ENCODE measurements at regions not wholly inside any gene's neighbourhood (a gene's known extent, or its start where the extent isn't known, plus 50 kb on each side); places are given as distances from the start of the nearest gene placed in this dataset.

DNA sequence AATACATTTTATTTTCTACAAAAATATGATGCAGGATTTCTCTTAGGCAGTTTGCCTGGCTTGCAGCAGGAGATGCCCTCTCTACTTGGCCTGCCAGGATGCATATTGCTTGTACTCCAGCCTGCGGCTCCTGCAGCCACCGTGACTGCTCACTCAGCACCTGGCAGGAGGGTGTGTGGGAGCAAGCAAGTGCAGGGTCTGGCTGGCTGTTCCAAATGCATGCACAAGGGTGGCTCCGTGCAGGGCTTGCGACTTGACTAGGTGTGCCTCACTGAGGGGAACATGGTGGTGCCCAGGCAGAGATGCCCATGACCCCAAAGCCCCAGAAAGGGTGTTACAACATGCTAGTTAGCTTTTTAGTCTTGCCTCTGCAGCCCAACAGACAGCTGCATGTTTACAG lies 1240.2 kb upstream of the ALCAM start:
- Mint-ChIP-seq H3K36me3 (ENCODE audit: unreplicated experiment) (peaks cover 9% of the 10 kb centered on the region), H3K4me3 (ENCODE audit: unreplicated experiment) (no peak overlapping the region)
- no peak for DNase-seq

DNA sequence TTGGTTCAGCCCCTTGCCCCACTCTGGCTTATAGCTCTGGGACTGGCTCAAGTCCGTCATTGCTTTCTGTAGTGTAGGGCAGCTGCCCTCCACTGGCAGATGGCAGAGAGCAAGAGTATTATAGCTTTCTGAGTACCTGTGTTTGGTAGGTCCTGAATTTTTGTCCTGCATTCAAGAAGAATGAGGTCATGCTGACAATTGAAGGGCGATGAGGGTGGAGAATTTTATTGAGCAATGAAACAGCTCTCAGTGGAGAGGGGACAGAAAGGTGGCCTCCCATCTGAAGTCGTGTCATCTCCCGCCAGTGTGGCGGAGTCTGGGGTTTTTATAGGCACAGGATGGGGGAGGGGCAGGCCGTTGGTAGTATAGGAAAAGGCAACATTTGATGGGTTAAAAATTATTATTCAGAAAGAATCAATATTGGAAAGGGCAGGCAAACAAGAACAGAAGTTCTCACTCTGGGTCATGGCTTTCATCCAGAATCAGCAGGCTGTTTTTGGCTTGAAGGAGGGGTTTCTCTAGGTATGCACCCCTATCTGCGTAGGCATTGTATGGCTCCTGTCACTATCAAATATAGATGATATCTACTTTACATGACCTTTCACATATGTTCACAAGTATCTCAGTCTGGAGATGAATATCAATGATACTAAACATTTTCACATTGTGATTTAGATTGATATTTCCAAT lies 1239.7 kb upstream of the ALCAM start:
- no peak for DNase-seq
- Mint-ChIP-seq H3K27ac (ENCODE audit: unreplicated experiment) (no peak overlapping the region), H3K36me3 (ENCODE audit: unreplicated experiment) (peaks cover 9% of the 10 kb centered on the region), H3K4me1 (ENCODE audit: low read depth, unreplicated experiment) (no peaks in the 10 kb centered on the region), H3K4me3 (ENCODE audit: unreplicated experiment) (no peak overlapping the region), H3K9me3 (ENCODE audit: unreplicated experiment) (no peaks in the 10 kb centered on the region), H3K27me3 (ENCODE audit: unreplicated experiment) (no peaks in the 10 kb centered on the region)
- TF ChIP-seq, protein P1, sequence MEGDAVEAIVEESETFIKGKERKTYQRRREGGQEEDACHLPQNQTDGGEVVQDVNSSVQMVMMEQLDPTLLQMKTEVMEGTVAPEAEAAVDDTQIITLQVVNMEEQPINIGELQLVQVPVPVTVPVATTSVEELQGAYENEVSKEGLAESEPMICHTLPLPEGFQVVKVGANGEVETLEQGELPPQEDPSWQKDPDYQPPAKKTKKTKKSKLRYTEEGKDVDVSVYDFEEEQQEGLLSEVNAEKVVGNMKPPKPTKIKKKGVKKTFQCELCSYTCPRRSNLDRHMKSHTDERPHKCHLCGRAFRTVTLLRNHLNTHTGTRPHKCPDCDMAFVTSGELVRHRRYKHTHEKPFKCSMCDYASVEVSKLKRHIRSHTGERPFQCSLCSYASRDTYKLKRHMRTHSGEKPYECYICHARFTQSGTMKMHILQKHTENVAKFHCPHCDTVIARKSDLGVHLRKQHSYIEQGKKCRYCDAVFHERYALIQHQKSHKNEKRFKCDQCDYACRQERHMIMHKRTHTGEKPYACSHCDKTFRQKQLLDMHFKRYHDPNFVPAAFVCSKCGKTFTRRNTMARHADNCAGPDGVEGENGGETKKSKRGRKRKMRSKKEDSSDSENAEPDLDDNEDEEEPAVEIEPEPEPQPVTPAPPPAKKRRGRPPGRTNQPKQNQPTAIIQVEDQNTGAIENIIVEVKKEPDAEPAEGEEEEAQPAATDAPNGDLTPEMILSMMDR (IDR thresholded peaks at IDR 0.05; ENCODE audit: partially characterized antibody, unreplicated experiment) = no peak

More for the DNA sequence above, 1240.2 kb upstream of the ALCAM start:
- Mint-ChIP-seq H3K27me3 (ENCODE audit: unreplicated experiment) (no peaks in the 10 kb centered on the region), H3K4me1 (ENCODE audit: low read depth, unreplicated experiment) (no peaks in the 10 kb centered on the region), H3K27ac (ENCODE audit: unreplicated experiment) (no peak overlapping the region), H3K9me3 (ENCODE audit: unreplicated experiment) (no peaks in the 10 kb centered on the region)
- TF ChIP-seq, protein P1 (IDR thresholded peaks at IDR 0.05; ENCODE audit: partially characterized antibody, unreplicated experiment) = no peak

DNA sequence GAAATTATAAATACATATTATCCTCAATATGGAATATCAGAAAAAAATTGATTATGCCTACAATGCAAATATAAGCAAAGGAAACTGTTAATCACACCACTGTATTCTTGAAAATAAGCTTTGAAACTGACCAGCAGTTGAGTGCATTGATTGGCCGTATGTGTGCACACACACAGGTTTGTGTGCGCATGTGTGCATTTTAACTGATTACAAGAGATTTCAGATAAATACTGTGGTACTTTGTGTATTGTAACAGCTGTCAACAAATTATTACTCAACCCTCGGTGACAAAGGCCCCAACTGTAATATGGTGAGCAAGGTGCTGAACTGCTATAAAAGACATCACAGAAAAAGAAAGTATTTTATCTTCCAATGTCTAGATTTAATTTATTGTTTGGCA lies 1238.9 kb upstream of the ALCAM start:
- Mint-ChIP-seq H3K27me3 (ENCODE audit: unreplicated experiment) (no peaks in the 10 kb centered on the region), H3K9me3 (ENCODE audit: unreplicated experiment) (no peaks in the 10 kb centered on the region), H3K4me1 (ENCODE audit: low read depth, unreplicated experiment) (no peaks in the 10 kb centered on the region), H3K27ac (ENCODE audit: unreplicated experiment) (no peak overlapping the region), H3K4me3 (ENCODE audit: unreplicated experiment) (no peak overlapping the region), H3K36me3 (ENCODE audit: unreplicated experiment) (peaks cover 9% of the 10 kb centered on the region)
- no peak for DNase-seq
- TF ChIP-seq, protein P1 (IDR thresholded peaks at IDR 0.05; ENCODE audit: partially characterized antibody, unreplicated experiment) = no peak

DNA sequence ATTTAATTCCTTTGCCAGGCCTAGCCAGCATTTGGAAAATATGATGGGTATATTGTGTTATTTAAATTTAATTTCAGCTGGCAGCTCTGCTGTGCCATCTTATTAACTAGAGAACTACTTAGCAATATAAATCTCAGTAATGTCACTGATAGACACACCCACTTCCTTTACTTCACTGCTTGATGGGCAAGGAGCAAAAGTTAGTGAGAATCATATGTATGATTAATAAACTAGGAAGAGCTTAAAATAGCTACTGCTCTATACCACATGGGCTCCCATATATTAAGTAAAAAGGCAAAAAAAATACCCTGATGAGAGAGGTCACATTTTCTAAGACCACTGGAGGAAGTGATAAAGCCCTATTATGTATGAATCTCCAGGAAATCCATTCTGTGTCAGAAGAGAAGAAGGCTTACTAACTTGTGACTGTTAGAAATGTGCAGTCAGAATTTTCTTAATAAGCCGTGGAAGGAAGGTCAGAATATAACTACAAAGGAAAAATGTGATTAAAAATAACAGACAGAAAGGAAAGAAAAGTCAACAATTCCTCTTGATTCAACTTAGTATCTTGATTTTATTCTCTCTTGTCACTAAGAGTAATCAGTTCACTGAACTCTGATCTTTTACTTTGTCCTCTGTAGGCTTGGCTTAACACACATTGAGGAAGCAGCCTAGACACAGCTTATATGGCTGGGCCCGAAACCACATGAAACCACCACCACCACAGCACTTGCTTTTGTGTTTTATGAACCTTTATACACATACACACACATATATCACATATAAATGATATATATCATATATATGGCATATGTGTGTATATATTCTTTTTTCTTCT lies 1233.9 kb upstream of the ALCAM start:
- DNase-seq = no peak
- TF ChIP-seq, protein P1 (IDR thresholded peaks at IDR 0.05; ENCODE audit: partially characterized antibody, unreplicated experiment) = no peak
- Mint-ChIP-seq H3K27ac (ENCODE audit: unreplicated experiment) (no peak overlapping the region), H3K27me3 (ENCODE audit: unreplicated experiment) (no peaks in the 10 kb centered on the region), H3K4me3 (ENCODE audit: unreplicated experiment) (no peak overlapping the region), H3K4me1 (ENCODE audit: low read depth, unreplicated experiment) (no peaks in the 10 kb centered on the region), H3K36me3 (ENCODE audit: unreplicated experiment) (peaks cover 9% of the 10 kb centered on the region), H3K9me3 (ENCODE audit: unreplicated experiment) (no peaks in the 10 kb centered on the region)

DNA sequence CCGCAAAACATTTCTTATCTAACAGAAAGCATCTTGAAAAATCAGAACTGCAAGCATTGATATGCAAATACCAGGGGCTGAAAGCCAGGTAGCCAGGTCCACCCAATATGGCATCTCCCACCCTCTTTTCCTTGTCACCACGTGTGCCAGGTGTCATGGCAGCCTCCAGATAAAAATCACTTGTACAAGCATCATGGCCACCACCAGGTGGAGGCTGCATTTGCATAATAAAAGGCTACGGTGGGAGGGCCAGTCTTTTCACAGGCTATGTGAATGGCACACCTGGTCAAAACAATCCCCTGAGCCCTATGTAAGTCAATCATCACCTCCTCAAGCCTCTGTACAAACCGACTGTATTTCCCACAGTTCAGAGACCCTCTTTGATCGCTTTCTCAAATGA lies 1233.1 kb upstream of the ALCAM start:
- Mint-ChIP-seq H3K36me3 (ENCODE audit: unreplicated experiment) (peaks cover 9% of the 10 kb centered on the region), H3K27ac (ENCODE audit: unreplicated experiment) (no peak overlapping the region)
- no peak for DNase-seq

More for the DNA sequence above, 1233.1 kb upstream of the ALCAM start:
- H3K27me3 Mint-ChIP-seq (ENCODE audit: unreplicated experiment) = no peaks in the 10 kb centered on the region
- no peaks in the 10 kb centered on the region for H3K4me1 Mint-ChIP-seq (ENCODE audit: low read depth, unreplicated experiment)
- TF ChIP-seq, protein P1 (IDR thresholded peaks at IDR 0.05; ENCODE audit: partially characterized antibody, unreplicated experiment) = no peak
- no peak overlapping the region for H3K4me3 Mint-ChIP-seq (ENCODE audit: unreplicated experiment)
- no peaks in the 10 kb centered on the region for H3K9me3 Mint-ChIP-seq (ENCODE audit: unreplicated experiment)
